GM12892 (cell line): ENCODE measurements at regions not wholly inside any gene's neighbourhood (a gene's known extent, or its start where the extent isn't known, plus 50 kb on each side); places are given as distances from the start of the nearest gene placed in this dataset.

Experiments
- DNase-seq: peaks from one replicate; pipeline ENCODE4 v3.0.0; 2011; ENCODE audit not compliant: insufficient read length
- FAIRE-seq: peaks from 2 replicates; lab custom pipeline; 2011; peaks lifted over from hg19 to GRCh38; lab: Jason Lieb, UNC
- POLR2A ChIP-seq: IDR thresholded peaks from 2 replicates; pipeline ENCODE4 v1.6.1; 2011; ENCODE audit warnings: low read depth, low read length, control low read depth
- POLR2AphosphoS5 ChIP-seq: IDR thresholded peaks from 2 replicates; pipeline ENCODE4 v1.6.1; 2011; ENCODE audit warnings: low read depth, low read length, control low read depth
- TAF1 ChIP-seq: IDR thresholded peaks from 2 replicates; pipeline ENCODE4 v1.6.1; 2011; ENCODE audit warnings: low read depth, mild to moderate bottlenecking, control low read depth, low read length, borderline replicate concordance

GRCh38 chr10:124220547-124220946 lies 127.1 kb upstream of the CHST15 start:
- no peak for FAIRE-seq
- DNase-seq = no peak
- TF ChIP-seq POLR2AphosphoS5 (no peak), POLR2A (no peak)

GRCh38 chr10:124219655-124220054 lies 126.3 kb upstream of the CHST15 start:
- FAIRE-seq (no peak), DNase-seq (no peak)
- TF ChIP-seq TAF1 (no peak), POLR2A (no peak), POLR2AphosphoS5 (no peak)

- TF ChIP-seq POLR2A = no peak
- no peak for TF ChIP-seq TAF1
- TF ChIP-seq POLR2AphosphoS5 = no peak
- no peak for FAIRE-seq
- no peak for DNase-seq
These were observed 125.7 kb upstream of the CHST15 start for GRCh38 chr10:124219062-124219461.

- TF ChIP-seq TAF1 (no peak), POLR2AphosphoS5 (no peak), POLR2A (no peak)
- no peak for FAIRE-seq
These were observed 124.8 kb upstream of the CHST15 start for GRCh38 chr10:124217906-124218804.

GRCh38 chr10:124217031-124217430 lies 123.6 kb upstream of the CHST15 start:
- TF ChIP-seq POLR2AphosphoS5 = no peak
- no peak for TF ChIP-seq POLR2A
- no peak for TF ChIP-seq TAF1
- FAIRE-seq = no peak

More at GRCh38 chr10:124217906-124218804, 124.8 kb upstream of the CHST15 start:
- no peak for DNase-seq

GRCh38 chr10:124214610-124215375 lies 121.4 kb upstream of the CHST15 start:
- no peak for FAIRE-seq
- TF ChIP-seq POLR2A = no peak
- no peak for TF ChIP-seq POLR2AphosphoS5
- no peak for TF ChIP-seq TAF1
- DNase-seq = no peak

More at GRCh38 chr10:124217031-124217430, 123.6 kb upstream of the CHST15 start:
- no peak for DNase-seq

GRCh38 chr10:124213899-124214510 lies 120.6 kb upstream of the CHST15 start:
- FAIRE-seq (no peak), DNase-seq (no peak)
- no peak for TF ChIP-seq POLR2AphosphoS5
- no peak for TF ChIP-seq TAF1
- TF ChIP-seq POLR2A = no peak

GRCh38 chr10:124213471-124213870 lies 120.1 kb upstream of the CHST15 start:
- TF ChIP-seq POLR2AphosphoS5 (no peak), TAF1 (no peak), POLR2A (no peak)
- FAIRE-seq = no peak
- DNase-seq = no peak

GRCh38 chr10:124212702-124213101 lies 119.3 kb upstream of the CHST15 start:
- DNase-seq = no peak
- TF ChIP-seq POLR2A = no peak
- TF ChIP-seq POLR2AphosphoS5 = no peak
- TF ChIP-seq TAF1 = no peak
- FAIRE-seq = no peak

- no peak for TF ChIP-seq TAF1
- no peak for TF ChIP-seq POLR2A
- TF ChIP-seq POLR2AphosphoS5 = no peak
- no peak for DNase-seq
- no peak for FAIRE-seq
These were observed 118.5 kb upstream of the CHST15 start for GRCh38 chr10:124211921-124212320.

GRCh38 chr10:124210263-124210662 lies 116.9 kb upstream of the CHST15 start:
- no peak for DNase-seq
- no peak for TF ChIP-seq POLR2AphosphoS5
- TF ChIP-seq TAF1 = no peak
- TF ChIP-seq POLR2A = no peak

GRCh38 chr10:124207391-124207790 lies 114.0 kb upstream of the CHST15 start:
- TF ChIP-seq POLR2A (no peak), POLR2AphosphoS5 (no peak), TAF1 (no peak)
- FAIRE-seq (no peak), DNase-seq (no peak)

More at GRCh38 chr10:124210263-124210662, 116.9 kb upstream of the CHST15 start:
- FAIRE-seq = no peak

GRCh38 chr10:124206616-124207015 lies 113.2 kb upstream of the CHST15 start:
- FAIRE-seq = no peak
- DNase-seq = no peak
- no peak for TF ChIP-seq TAF1
- no peak for TF ChIP-seq POLR2AphosphoS5
- no peak for TF ChIP-seq POLR2A
